ENCODE measurements at regions not wholly inside any gene's neighbourhood (a gene's known extent, or its start where the extent isn't known, plus 50 kb on each side); places are given as distances from the start of the nearest gene placed in this dataset.

GRCh38 chr1:222890716-222891115, 75.9 kb downstream of the DISP1 start:
- no peak overlapping the region for H3K27ac ChIP-seq (ENCODE audit: low read depth, low read length)
- H3K36me3 ChIP-seq (ENCODE audit: insufficient read depth, low read length), result no peaks in the 10 kb centered on the region
- Mint-ChIP-seq H3K4me3 (no peak overlapping the region), H3K4me1 (peaks cover 0 to 3% (median 0%) of the 10 kb centered on the region in 3 donors), H3K36me3 (peaks cover 2 to 11% (median 3%) of the 10 kb centered on the region in 3 donors), H3K27me3 (no peaks in the 10 kb centered on the region), H3K27ac (no peak overlapping the region), H3K9me3 (no peaks in the 10 kb centered on the region)
- H3K27me3 ChIP-seq (ENCODE audit: insufficient read depth, low read length, poor library complexity, severe bottlenecking), result no peaks in the 10 kb centered on the region
- H3K4me3 ChIP-seq (ENCODE audit: low read length), result no peak overlapping the region
- no peak for DNase-seq
- ChIA-PET POLR2A (no interaction called here), CTCF (no interaction called here)
- no peaks in the 10 kb centered on the region for H3K4me1 ChIP-seq (ENCODE audit: insufficient read depth, low read length)
- no peaks in the 10 kb centered on the region for H3K9me3 ChIP-seq (ENCODE audit: low read length)

DNA sequence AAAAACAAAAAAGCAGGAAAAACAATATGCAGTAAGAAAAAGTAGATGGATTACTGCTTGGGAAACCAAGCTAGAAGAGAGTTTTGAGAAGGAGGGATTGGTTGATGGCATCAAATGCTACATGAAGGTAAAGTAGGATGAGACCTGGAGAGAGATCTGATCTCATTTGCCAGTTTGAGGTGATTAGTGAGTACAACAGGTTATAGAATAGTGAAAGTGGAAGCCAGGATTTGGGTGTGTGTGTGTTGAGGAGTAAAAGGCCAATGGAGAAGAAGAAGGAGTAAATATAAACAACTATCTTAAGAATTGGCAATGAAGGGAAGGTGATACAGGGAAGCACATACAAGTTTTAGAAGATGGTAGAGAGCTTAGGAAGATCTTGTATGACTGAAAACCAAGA, 76.7 kb downstream of the DISP1 start:
- no peaks in the 10 kb centered on the region for H3K36me3 ChIP-seq (ENCODE audit: insufficient read depth, low read length)
- Mint-ChIP-seq H3K9me3 (no peaks in the 10 kb centered on the region), H3K4me3 (no peak overlapping the region), H3K27ac (no peak overlapping the region), H3K27me3 (no peaks in the 10 kb centered on the region), H3K4me1 (peaks cover 2 to 6% (median 4%) of the 10 kb centered on the region in 3 donors), H3K36me3 (peaks cover 0 to 2% (median 0%) of the 10 kb centered on the region in 3 donors)
- no peak overlapping the region for H3K4me3 ChIP-seq (ENCODE audit: low read length)
- no peaks in the 10 kb centered on the region for H3K4me1 ChIP-seq (ENCODE audit: insufficient read depth, low read length)
- H3K9me3 ChIP-seq (ENCODE audit: low read length), result no peaks in the 10 kb centered on the region
- CTCF ChIA-PET, result no interaction called here
- no peak for DNase-seq
- H3K27me3 ChIP-seq (ENCODE audit: insufficient read depth, low read length, poor library complexity, severe bottlenecking), result no peaks in the 10 kb centered on the region
- no peak overlapping the region for H3K27ac ChIP-seq (ENCODE audit: low read depth, low read length)
- POLR2A ChIA-PET, result no interaction called here

- Histone ChIP-seq H3K27me3 (ENCODE audit: insufficient read depth, low read length, poor library complexity, severe bottlenecking) (no peaks in the 10 kb centered on the region), H3K4me3 (ENCODE audit: low read length) (no peak overlapping the region), H3K36me3 (ENCODE audit: insufficient read depth, low read length) (no peaks in the 10 kb centered on the region), H3K4me1 (ENCODE audit: insufficient read depth, low read length) (no peaks in the 10 kb centered on the region), H3K27ac (ENCODE audit: low read depth, low read length) (no peak overlapping the region), H3K9me3 (ENCODE audit: low read length) (no peaks in the 10 kb centered on the region)
- peaks cover 8 to 11% (median 9%) of the 10 kb centered on the region in 3 donors for H3K4me1 Mint-ChIP-seq
- no peak overlapping the region for H3K27ac Mint-ChIP-seq
- H3K4me3 Mint-ChIP-seq, result no peak overlapping the region
- no peaks in the 10 kb centered on the region for H3K9me3 Mint-ChIP-seq
- H3K27me3 Mint-ChIP-seq, result no peaks in the 10 kb centered on the region
- H3K36me3 Mint-ChIP-seq, result no peaks in the 10 kb centered on the region
- ChIA-PET POLR2A (no interaction called here), CTCF (no interaction called here)
- no peak for DNase-seq
These were observed 77.4 kb downstream of the DISP1 start for GRCh38 chr1:222892137-222892769.

GRCh38 chr1:222893255-222893654, 78.4 kb downstream of the DISP1 start:
- Histone ChIP-seq H3K27me3 (ENCODE audit: insufficient read depth, low read length, poor library complexity, severe bottlenecking) (no peaks in the 10 kb centered on the region), H3K27ac (ENCODE audit: low read depth, low read length) (no peak overlapping the region), H3K36me3 (ENCODE audit: insufficient read depth, low read length) (no peaks in the 10 kb centered on the region), H3K9me3 (ENCODE audit: low read length) (no peaks in the 10 kb centered on the region), H3K4me3 (ENCODE audit: low read length) (no peak overlapping the region), H3K4me1 (ENCODE audit: insufficient read depth, low read length) (no peaks in the 10 kb centered on the region)
- Mint-ChIP-seq H3K9me3 (no peaks in the 10 kb centered on the region), H3K36me3 (no peaks in the 10 kb centered on the region), H3K4me3 (no peak overlapping the region), H3K4me1 (peaks cover 13 to 19% (median 18%) of the 10 kb centered on the region in 3 donors), H3K27ac (no peak overlapping the region), H3K27me3 (no peaks in the 10 kb centered on the region)
- DNase-seq, result no peak
- ChIA-PET POLR2A (no interaction called here), CTCF (no interaction called here)

DNA sequence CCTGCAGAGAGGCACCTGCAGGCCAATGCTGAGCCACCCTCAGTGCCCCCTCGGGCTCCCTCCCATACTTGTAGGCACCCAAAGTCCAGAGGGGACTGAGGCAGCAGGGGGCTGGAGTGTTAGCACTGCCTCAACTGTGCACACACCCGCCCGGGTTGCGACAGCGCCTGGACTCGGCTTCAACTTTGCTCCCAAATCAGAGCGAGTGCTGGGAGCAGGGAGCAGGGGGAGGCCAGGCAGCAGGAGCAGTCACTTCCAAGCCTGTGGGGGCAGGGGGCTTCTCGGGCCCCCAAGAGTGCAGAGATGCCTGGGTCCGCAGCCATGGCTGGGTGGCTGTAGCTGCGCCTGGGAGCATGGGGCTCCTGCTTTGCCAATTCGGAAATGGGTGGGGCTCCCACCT, 79.5 kb downstream of the DISP1 start:
- H3K36me3 ChIP-seq (ENCODE audit: insufficient read depth, low read length), result no peaks in the 10 kb centered on the region
- Mint-ChIP-seq H3K4me1 (peaks cover 13 to 20% (median 20%) of the 10 kb centered on the region in 3 donors), H3K36me3 (no peaks in the 10 kb centered on the region), H3K9me3 (no peaks in the 10 kb centered on the region), H3K4me3 (no peak overlapping the region), H3K27me3 (no peaks in the 10 kb centered on the region), H3K27ac (no peak overlapping the region)
- no peaks in the 10 kb centered on the region for H3K27me3 ChIP-seq (ENCODE audit: insufficient read depth, low read length, poor library complexity, severe bottlenecking)
- H3K27ac ChIP-seq (ENCODE audit: low read depth, low read length), result no peak overlapping the region
- H3K9me3 ChIP-seq (ENCODE audit: low read length), result no peaks in the 10 kb centered on the region
- no peak for DNase-seq
- ChIA-PET CTCF (no interaction called here), POLR2A (no interaction called here)
- H3K4me3 ChIP-seq (ENCODE audit: low read length), result no peak overlapping the region
- no peaks in the 10 kb centered on the region for H3K4me1 ChIP-seq (ENCODE audit: insufficient read depth, low read length)

- Histone ChIP-seq H3K27ac (ENCODE audit: low read depth, low read length) (no peak overlapping the region), H3K4me1 (ENCODE audit: insufficient read depth, low read length) (no peaks in the 10 kb centered on the region), H3K4me3 (ENCODE audit: low read length) (no peak overlapping the region), H3K9me3 (ENCODE audit: low read length) (no peaks in the 10 kb centered on the region), H3K36me3 (ENCODE audit: insufficient read depth, low read length) (no peaks in the 10 kb centered on the region), H3K27me3 (ENCODE audit: insufficient read depth, low read length, poor library complexity, severe bottlenecking) (no peaks in the 10 kb centered on the region)
- POLR2A ChIA-PET, result no interaction called here
- CTCF ChIA-PET, result no interaction called here
- peak overlapping the region in 1 of 7 donors; percentile 38 for H3K4me3 Mint-ChIP-seq
- H3K36me3 Mint-ChIP-seq, result peaks cover 4 to 16% (median 5%) of the 10 kb centered on the region in 3 donors
- DNase-seq, result no peak
- peaks cover 0 to 5% (median 3%) of the 10 kb centered on the region in 5 donors for H3K9me3 Mint-ChIP-seq
- H3K4me1 Mint-ChIP-seq, result peaks cover 13 to 20% (median 20%) of the 10 kb centered on the region in 3 donors
- no peaks in the 10 kb centered on the region for H3K27me3 Mint-ChIP-seq
- peak overlapping the region in 4 of 8 donors; percentile 8 to 59 (median 26) for H3K27ac Mint-ChIP-seq
These were observed 82.0 kb downstream of the DISP1 start for GRCh38 chr1:222896630-222897526.

DNA sequence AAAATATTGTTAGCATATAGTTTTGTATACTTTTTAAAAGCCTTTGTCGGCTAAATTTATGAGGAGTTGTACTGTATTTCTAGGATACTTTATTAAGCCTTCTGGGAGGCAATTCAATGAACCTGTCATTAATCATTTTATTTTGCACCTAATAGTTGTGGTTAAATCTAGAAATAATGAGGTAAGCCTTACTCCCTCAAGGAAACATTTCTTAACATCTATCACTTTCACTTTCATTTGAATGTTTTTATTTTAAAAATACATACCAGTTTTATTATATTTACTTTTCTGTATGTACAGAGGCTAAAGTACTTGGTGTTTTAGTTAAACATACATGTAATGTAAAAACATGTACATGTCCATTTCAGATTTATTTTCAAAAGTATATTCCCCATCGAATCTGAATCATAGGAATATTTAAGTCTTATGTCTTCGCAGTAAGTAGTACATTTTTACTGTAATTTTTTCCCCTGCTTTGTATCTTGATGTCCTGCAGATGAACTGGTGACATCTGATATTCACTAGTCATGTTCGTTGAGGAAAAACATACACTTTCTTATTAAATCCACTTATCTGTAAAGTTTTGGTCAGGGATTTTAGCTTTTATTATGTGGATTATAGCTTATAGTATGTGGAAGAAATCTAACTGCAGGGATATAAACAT, 82.8 kb downstream of the DISP1 start:
- H3K4me3 Mint-ChIP-seq, result peak overlapping the region in 4 of 7 donors; percentile 29 to 60 (median 54)
- POLR2A ChIA-PET, result no interaction called here
- CTCF ChIA-PET, result no interaction called here
- Histone ChIP-seq H3K27ac (ENCODE audit: low read depth, low read length) (no peak overlapping the region), H3K36me3 (ENCODE audit: insufficient read depth, low read length) (no peaks in the 10 kb centered on the region), H3K9me3 (ENCODE audit: low read length) (no peaks in the 10 kb centered on the region), H3K4me3 (ENCODE audit: low read length) (no peak overlapping the region), H3K4me1 (ENCODE audit: insufficient read depth, low read length) (no peaks in the 10 kb centered on the region), H3K27me3 (ENCODE audit: insufficient read depth, low read length, poor library complexity, severe bottlenecking) (no peaks in the 10 kb centered on the region)
- no peak for DNase-seq
- H3K27me3 Mint-ChIP-seq, result no peaks in the 10 kb centered on the region
- peak overlapping the region in 4 of 8 donors; percentile 36 to 75 (median 53) for H3K27ac Mint-ChIP-seq
- peaks cover 2 to 5% (median 3%) of the 10 kb centered on the region in 5 donors for H3K9me3 Mint-ChIP-seq
- H3K4me1 Mint-ChIP-seq, result peaks cover 13 to 20% (median 20%) of the 10 kb centered on the region in 3 donors
- H3K36me3 Mint-ChIP-seq, result peaks cover 4 to 20% (median 5%) of the 10 kb centered on the region in 3 donors

DNA sequence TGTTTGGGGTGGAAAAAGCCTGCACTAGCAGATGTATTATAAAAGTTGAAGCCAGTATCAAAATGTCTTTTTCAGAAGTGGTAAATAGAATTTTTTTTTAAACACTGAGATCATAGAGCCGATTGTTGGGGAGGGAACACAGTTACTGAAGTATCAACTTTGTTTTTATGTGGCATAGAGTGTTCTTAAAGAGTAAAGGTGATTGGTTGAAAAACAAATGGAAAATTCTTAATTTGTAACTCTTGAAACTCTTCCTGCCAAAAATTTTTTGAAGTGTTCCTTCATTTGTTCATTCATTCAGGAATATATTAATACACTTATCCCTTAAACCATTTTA, 83.3 kb downstream of the DISP1 start:
- Mint-ChIP-seq H3K4me3 (peak overlapping the region in 4 of 7 donors; percentile 29 to 60 (median 54)), H3K4me1 (peaks cover 13 to 20% (median 20%) of the 10 kb centered on the region in 3 donors), H3K36me3 (peaks cover 4 to 20% (median 5%) of the 10 kb centered on the region in 3 donors), H3K27me3 (no peaks in the 10 kb centered on the region), H3K27ac (peak overlapping the region in 2 of 8 donors; percentile 59 to 75), H3K9me3 (peaks cover 2 to 5% (median 3%) of the 10 kb centered on the region in 5 donors)
- CTCF ChIA-PET, result no interaction called here
- no peak for DNase-seq
- Histone ChIP-seq H3K4me3 (ENCODE audit: low read length) (no peak overlapping the region), H3K4me1 (ENCODE audit: insufficient read depth, low read length) (no peaks in the 10 kb centered on the region), H3K27ac (ENCODE audit: low read depth, low read length) (no peak overlapping the region), H3K27me3 (ENCODE audit: insufficient read depth, low read length, poor library complexity, severe bottlenecking) (no peaks in the 10 kb centered on the region), H3K36me3 (ENCODE audit: insufficient read depth, low read length) (no peaks in the 10 kb centered on the region), H3K9me3 (ENCODE audit: low read length) (no peaks in the 10 kb centered on the region)
- POLR2A ChIA-PET, result no interaction called here
